Activated CD4-positive, alpha-beta memory T cell treated with anti-CD3 and anti-CD28 coated beads, Interleukin-2, amount 10 ng/mL, durations not matched to agents 7 days and 5 days (primary cell): ENCODE measurements at regions not wholly inside any gene's neighbourhood (a gene's known extent, or its start where the extent isn't known, plus 50 kb on each side); places are given as distances from the start of the nearest gene placed in this dataset.
"Not testable (repeated sequence)": the region's sequence is repeated elsewhere in the genome, so short reads cannot be mapped to it uniquely, and the experiment has no call there.

Experiments
- CTCF ChIA-PET: fragments of 350-600 bp; sonication (Branson Sonifier 250); formaldehyde crosslinking; loops from one replicate; lab custom pipeline; 2021; ENCODE audit warnings: antibody characterized with exemption, inconsistent platforms; lab: Charles Lee
- POLR2A ChIA-PET: fragments of 350-600 bp; sonication (Branson Sonifier 250); formaldehyde crosslinking; loops from one replicate; lab custom pipeline; 2021; ENCODE audit warnings: antibody characterized with exemption; lab: Charles Lee
- DNase-seq: peaks from one replicate; pipeline ENCODE4 v3.0.0-alpha.2; 2020
- H3K27ac Mint-ChIP-seq: one replicate; pipeline ENCODE4 v1.8.0; 2021; ENCODE audit warnings: mild to moderate bottlenecking, mixed read lengths
- H3K27me3 Mint-ChIP-seq: one replicate; pipeline ENCODE4 v1.8.0; 2021; ENCODE audit warnings: mixed read lengths
- H3K36me3 Mint-ChIP-seq: one replicate; pipeline ENCODE4 v1.8.0; 2021; ENCODE audit warnings: low read depth, mixed read lengths
- H3K4me1 Mint-ChIP-seq: one replicate; pipeline ENCODE4 v1.8.0; 2021; ENCODE audit warnings: mixed read lengths
- H3K4me3 Mint-ChIP-seq: one replicate; pipeline ENCODE4 v1.8.0; 2021; ENCODE audit warnings: mild to moderate bottlenecking, mixed read lengths
- H3K9me3 Mint-ChIP-seq: one replicate; pipeline ENCODE4 v1.8.0; 2021; ENCODE audit warnings: mixed read lengths

- Mint-ChIP-seq H3K4me3 (no peak overlapping the region), H3K27ac (no peak overlapping the region), H3K4me1 (no peaks in the 10 kb centered on the region), H3K27me3 (peaks cover 3% of the 10 kb centered on the region), H3K36me3 (no peaks in the 10 kb centered on the region), H3K9me3 (peaks cover 3% of the 10 kb centered on the region)
- POLR2A ChIA-PET, result no interaction called here
- CTCF ChIA-PET, result no interaction called here
- DNase-seq, result no peak
These were observed 155.7 kb upstream of the JADE1 start for GRCh38 chr4:128653527-128654444.

GRCh38 chr4:128649575-128650205 is 159.8 kb upstream of the JADE1 start:
- H3K4me1 Mint-ChIP-seq, result no peaks in the 10 kb centered on the region
- no peak overlapping the region for H3K27ac Mint-ChIP-seq
- H3K9me3 Mint-ChIP-seq, result peaks cover under 1% of the 10 kb centered on the region
- peaks cover 5% of the 10 kb centered on the region for H3K27me3 Mint-ChIP-seq
- CTCF ChIA-PET, result no interaction called here
- H3K4me3 Mint-ChIP-seq, result no peak overlapping the region
- DNase-seq, result no peak
- POLR2A ChIA-PET, result no interaction called here
- H3K36me3 Mint-ChIP-seq, result no peaks in the 10 kb centered on the region

GRCh38 chr4:128649161-128649560 is 160.3 kb upstream of the JADE1 start:
- no peaks in the 10 kb centered on the region for H3K9me3 Mint-ChIP-seq
- CTCF ChIA-PET, result no interaction called here
- DNase-seq, result no peak
- peaks cover 4% of the 10 kb centered on the region for H3K27me3 Mint-ChIP-seq
- H3K36me3 Mint-ChIP-seq, result no peaks in the 10 kb centered on the region
- H3K27ac Mint-ChIP-seq, result no peak overlapping the region
- POLR2A ChIA-PET, result no interaction called here
- no peak overlapping the region for H3K4me3 Mint-ChIP-seq
- no peaks in the 10 kb centered on the region for H3K4me1 Mint-ChIP-seq

- ChIA-PET POLR2A (no interaction called here), CTCF (no interaction called here)
- Mint-ChIP-seq H3K9me3 (no peaks in the 10 kb centered on the region), H3K27me3 (peaks cover 2% of the 10 kb centered on the region), H3K36me3 (no peaks in the 10 kb centered on the region), H3K4me1 (no peaks in the 10 kb centered on the region), H3K4me3 (no peak overlapping the region), H3K27ac (no peak overlapping the region)
- no peak for DNase-seq
These were observed 161.5 kb upstream of the JADE1 start for GRCh38 chr4:128648021-128648420.

- H3K9me3 Mint-ChIP-seq, DNase-seq, H3K4me1 Mint-ChIP-seq, H3K4me3 Mint-ChIP-seq, H3K36me3 Mint-ChIP-seq, CTCF ChIA-PET, POLR2A ChIA-PET, H3K27ac Mint-ChIP-seq, H3K27me3 Mint-ChIP-seq: not testable (repeated sequence)
These were observed 162.6 kb upstream of the JADE1 start for GRCh38 chr4:128646893-128647292.

GRCh38 chr4:128644693-128645654 is 164.5 kb upstream of the JADE1 start:
- H3K4me1 Mint-ChIP-seq, H3K9me3 Mint-ChIP-seq, H3K27ac Mint-ChIP-seq, H3K36me3 Mint-ChIP-seq, POLR2A ChIA-PET, DNase-seq, CTCF ChIA-PET, H3K27me3 Mint-ChIP-seq, H3K4me3 Mint-ChIP-seq: not testable (repeated sequence)

GRCh38 chr4:128644107-128644506 is 165.4 kb upstream of the JADE1 start:
- H3K36me3 Mint-ChIP-seq, CTCF ChIA-PET: not testable (repeated sequence)

GRCh38 chr4:128641566-128641965 is 167.9 kb upstream of the JADE1 start:
- H3K9me3 Mint-ChIP-seq, H3K4me1 Mint-ChIP-seq, DNase-seq, H3K36me3 Mint-ChIP-seq, H3K4me3 Mint-ChIP-seq, H3K27me3 Mint-ChIP-seq, CTCF ChIA-PET, H3K27ac Mint-ChIP-seq, POLR2A ChIA-PET: not testable (repeated sequence)

More at GRCh38 chr4:128644107-128644506, 165.4 kb upstream of the JADE1 start:
- POLR2A ChIA-PET, H3K4me1 Mint-ChIP-seq, H3K27ac Mint-ChIP-seq, H3K27me3 Mint-ChIP-seq, H3K9me3 Mint-ChIP-seq, H3K4me3 Mint-ChIP-seq, DNase-seq: not testable (repeated sequence)

GRCh38 chr4:128639541-128640270 is 169.8 kb upstream of the JADE1 start:
- H3K27me3 Mint-ChIP-seq, result peaks cover 5% of the 10 kb centered on the region
- ChIA-PET CTCF (no interaction called here), POLR2A (no interaction called here)
- H3K27ac Mint-ChIP-seq, result no peak overlapping the region
- no peak overlapping the region for H3K4me3 Mint-ChIP-seq
- no peak for DNase-seq
- H3K36me3 Mint-ChIP-seq, result no peaks in the 10 kb centered on the region
- no peaks in the 10 kb centered on the region for H3K9me3 Mint-ChIP-seq
- no peaks in the 10 kb centered on the region for H3K4me1 Mint-ChIP-seq

GRCh38 chr4:128636906-128637305 is 172.6 kb upstream of the JADE1 start:
- H3K27ac Mint-ChIP-seq, result no peak overlapping the region
- DNase-seq, result no peak
- POLR2A ChIA-PET, result no interaction called here
- no peaks in the 10 kb centered on the region for H3K36me3 Mint-ChIP-seq
- no peaks in the 10 kb centered on the region for H3K4me1 Mint-ChIP-seq
- peaks cover 5% of the 10 kb centered on the region for H3K27me3 Mint-ChIP-seq
- H3K4me3 Mint-ChIP-seq, result no peak overlapping the region
- CTCF ChIA-PET, result no interaction called here
- H3K9me3 Mint-ChIP-seq, result no peaks in the 10 kb centered on the region

- H3K36me3 Mint-ChIP-seq, result no peaks in the 10 kb centered on the region
- POLR2A ChIA-PET, result no interaction called here
These were observed 173.4 kb upstream of the JADE1 start for GRCh38 chr4:128635955-128636560.

More at GRCh38 chr4:128635955-128636560, 173.4 kb upstream of the JADE1 start:
- Mint-ChIP-seq H3K9me3 (no peaks in the 10 kb centered on the region), H3K4me3 (no peak overlapping the region), H3K4me1 (no peaks in the 10 kb centered on the region), H3K27ac (no peak overlapping the region), H3K27me3 (peaks cover 5% of the 10 kb centered on the region)
- no peak for DNase-seq
- CTCF ChIA-PET, result no interaction called here
